Activated CD4-positive, alpha-beta memory T cell treated with anti-CD3 and anti-CD28 coated beads for 36 hours (primary cell): ENCODE measurements at regions not wholly inside any gene's neighbourhood (a gene's known extent, or its start where the extent isn't known, plus 50 kb on each side); places are given as distances from the start of the nearest gene placed in this dataset.
A peak's percentile ranks its signal among the peaks of the same experiment; 100 is the strongest.

Experiments
- CTCF ChIA-PET: fragments of 350-600 bp; sonication (Branson Sonifier 250); formaldehyde crosslinking; loops from one replicate; lab custom pipeline; 2021; ENCODE audit warnings: antibody characterized with exemption, inconsistent platforms; lab: Charles Lee
- POLR2A ChIA-PET: fragments of 350-600 bp; sonication (Branson Sonifier 250); formaldehyde crosslinking; loops from one replicate; lab custom pipeline; 2021; ENCODE audit warnings: antibody characterized with exemption; lab: Charles Lee
- DNase-seq: peaks from one replicate; pipeline ENCODE4 v3.0.0-alpha.2; 2020
- H3K27ac Mint-ChIP-seq: one replicate; pipeline ENCODE4 v1.8.0; 2021; ENCODE audit warnings: mixed read lengths
- H3K27me3 Mint-ChIP-seq: one replicate; pipeline ENCODE4 v1.8.0; 2021; ENCODE audit warnings: mixed read lengths
- H3K36me3 Mint-ChIP-seq: one replicate; pipeline ENCODE4 v1.8.0; 2021; ENCODE audit warnings: mixed read lengths
- H3K4me1 Mint-ChIP-seq: one replicate; pipeline ENCODE4 v1.8.0; 2021; ENCODE audit warnings: low read depth, mixed read lengths
- H3K4me3 Mint-ChIP-seq: one replicate; pipeline ENCODE4 v1.8.0; 2021; ENCODE audit warnings: mild to moderate bottlenecking, mixed read lengths
- H3K9me3 Mint-ChIP-seq: one replicate; pipeline ENCODE4 v1.8.0; 2021; ENCODE audit warnings: mixed read lengths
- intact Hi-C: fragments of 100-400 bp; cut with micrococcal nuclease; formaldehyde crosslinking; loops from one replicate; pipeline ENCODE4 v1.15.1; 2023

DNA sequence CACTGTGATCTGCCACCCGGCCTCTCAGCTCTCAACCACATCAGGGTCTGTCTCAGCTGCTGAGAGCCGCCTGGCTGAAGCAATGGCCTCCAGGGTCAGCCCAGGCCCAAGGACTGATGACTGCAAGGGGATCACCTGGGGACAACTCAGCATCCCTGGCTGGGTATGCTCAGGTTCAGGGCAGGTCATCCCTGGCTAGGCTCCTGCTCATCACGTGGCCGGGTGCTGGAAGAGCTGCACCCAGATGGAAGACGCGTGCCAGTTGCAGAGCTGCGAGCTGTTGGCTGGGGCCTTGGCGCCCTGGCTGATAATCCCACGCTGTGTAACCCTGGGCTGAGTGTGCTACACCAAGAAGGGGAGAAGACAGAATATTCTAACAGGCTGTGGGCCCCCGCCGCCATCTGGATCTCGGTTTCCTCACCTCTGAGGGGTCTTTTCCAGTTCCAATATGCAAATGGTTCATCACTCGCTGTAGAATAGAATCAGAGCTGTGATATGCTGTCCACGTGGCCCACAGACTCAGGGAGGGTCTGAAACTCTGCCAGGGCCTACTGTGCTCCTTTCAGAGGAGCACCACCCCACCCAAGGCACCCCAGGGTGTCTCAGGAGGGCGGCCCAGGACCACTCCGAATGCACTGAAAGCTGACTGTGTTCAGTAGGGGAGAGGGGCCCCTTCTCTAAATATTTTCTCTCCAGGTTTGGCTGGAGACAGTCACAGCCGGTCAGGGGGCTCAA is 338.8 kb downstream of the BCOR start:
- CTCF ChIA-PET = no interaction called here
- intact Hi-C loops = no loop called here
- no peak overlapping the region for H3K4me3 Mint-ChIP-seq

DNA sequence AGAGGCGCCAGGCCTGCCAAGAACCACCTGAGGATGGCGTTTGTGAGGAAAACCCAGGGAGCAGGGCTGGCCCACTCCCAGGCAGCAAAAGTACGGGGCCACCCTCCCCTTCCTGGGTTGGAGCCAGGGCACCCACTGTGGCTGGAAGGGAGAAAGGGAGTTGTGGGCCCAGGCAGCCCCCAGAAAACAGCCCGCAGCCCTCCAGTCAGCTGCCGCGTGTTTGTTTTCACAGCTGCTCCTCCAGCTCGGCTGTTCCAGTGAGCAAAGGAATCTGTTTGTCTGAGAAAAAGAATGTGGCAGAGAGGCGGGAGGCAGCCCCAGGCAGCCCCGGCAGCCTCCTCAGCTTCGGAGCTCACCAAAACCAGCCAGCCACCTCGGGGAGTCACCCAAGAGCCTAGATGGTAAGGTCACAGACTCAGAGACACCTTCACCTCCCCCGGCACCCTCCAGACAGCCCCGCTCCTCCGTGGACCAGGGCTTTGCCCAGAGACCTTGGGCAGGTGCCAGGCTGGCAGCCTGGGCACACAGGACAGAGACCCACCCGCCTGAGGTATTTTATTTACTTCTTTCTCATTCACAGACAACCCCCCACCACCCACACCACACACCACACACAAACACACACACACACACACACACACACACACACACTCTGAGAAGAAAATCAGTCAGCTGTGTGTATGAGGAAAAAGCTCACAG is 338.1 kb downstream of the BCOR start:
- H3K9me3 Mint-ChIP-seq = no peaks in the 10 kb centered on the region
- H3K27me3 Mint-ChIP-seq = no peaks in the 10 kb centered on the region
- H3K4me1 Mint-ChIP-seq = peaks cover 12% of the 10 kb centered on the region
- no peak overlapping the region for H3K27ac Mint-ChIP-seq
- no peaks in the 10 kb centered on the region for H3K36me3 Mint-ChIP-seq
- intact Hi-C loops = no loop called here
- POLR2A ChIA-PET = no interaction called here
- DNase-seq = no peak
- H3K4me3 Mint-ChIP-seq = no peak overlapping the region
- CTCF ChIA-PET = no interaction called here

More for the DNA sequence above, 338.8 kb downstream of the BCOR start:
- no peaks in the 10 kb centered on the region for H3K27me3 Mint-ChIP-seq
- POLR2A ChIA-PET = no interaction called here
- no peak overlapping the region for H3K27ac Mint-ChIP-seq
- H3K36me3 Mint-ChIP-seq = no peaks in the 10 kb centered on the region
- peaks cover 12% of the 10 kb centered on the region for H3K4me1 Mint-ChIP-seq
- no peaks in the 10 kb centered on the region for H3K9me3 Mint-ChIP-seq
- DNase-seq = no peak

DNA sequence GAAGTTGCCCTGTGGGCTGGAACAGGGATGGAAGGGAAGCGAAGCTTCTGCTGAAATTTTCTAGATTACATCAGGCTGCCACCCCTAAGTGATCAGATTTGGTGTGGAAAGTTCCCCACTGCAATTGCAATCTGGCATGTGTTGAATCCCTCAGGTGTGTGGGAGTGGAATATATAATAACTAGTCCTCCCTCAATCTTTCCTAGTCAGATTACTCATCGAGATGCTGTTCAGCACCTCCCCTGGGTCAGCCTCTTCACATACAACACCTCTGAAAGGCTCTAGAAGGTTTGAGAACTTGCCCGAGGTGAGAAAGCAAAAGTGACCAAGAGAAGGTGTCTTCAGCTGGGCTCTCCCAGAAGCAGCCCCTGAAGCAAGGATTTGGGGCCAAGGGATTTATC is 336.8 kb downstream of the BCOR start:
- H3K9me3 Mint-ChIP-seq = no peaks in the 10 kb centered on the region
- H3K36me3 Mint-ChIP-seq = no peaks in the 10 kb centered on the region
- no peak overlapping the region for H3K4me3 Mint-ChIP-seq
- H3K27ac Mint-ChIP-seq = peak overlapping the region; percentile 65
- DNase-seq = peak; percentile 22
- ChIA-PET CTCF (no interaction called here), POLR2A (no interaction called here)
- no peaks in the 10 kb centered on the region for H3K27me3 Mint-ChIP-seq
- peaks cover 17% of the 10 kb centered on the region for H3K4me1 Mint-ChIP-seq
- intact Hi-C loops = no loop called here

DNA sequence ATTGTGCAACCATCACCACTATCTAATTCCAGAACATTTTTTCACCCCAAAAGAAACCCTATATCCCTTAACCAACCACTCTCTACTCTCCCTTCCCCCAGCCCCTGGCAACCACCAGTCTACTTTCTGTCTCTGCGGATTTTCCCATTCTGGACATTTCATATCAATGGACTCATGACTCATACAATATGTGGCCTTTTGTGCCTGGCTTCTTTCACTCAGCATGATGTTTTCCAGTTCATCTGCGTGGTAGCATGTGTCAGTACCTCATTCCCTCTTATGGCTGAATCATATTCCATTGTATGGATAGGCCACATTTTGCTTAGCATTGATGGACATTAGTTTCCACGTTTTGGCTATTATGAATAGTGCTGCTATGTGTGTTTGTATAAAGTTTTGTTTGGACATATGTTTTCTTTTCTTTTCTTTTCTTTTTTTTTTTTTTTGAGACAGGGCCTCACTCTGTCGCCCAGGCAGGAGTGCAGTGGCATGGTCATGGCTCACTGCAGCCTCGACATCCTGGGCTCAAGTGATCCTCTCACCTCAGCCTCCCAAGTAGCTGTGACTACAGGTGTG is 335.4 kb downstream of the BCOR start:
- Mint-ChIP-seq H3K9me3 (no peaks in the 10 kb centered on the region), H3K27ac (no peak overlapping the region), H3K4me1 (peaks cover 24% of the 10 kb centered on the region), H3K27me3 (no peaks in the 10 kb centered on the region), H3K36me3 (no peaks in the 10 kb centered on the region), H3K4me3 (no peak overlapping the region)
- intact Hi-C loops = no loop called here
- ChIA-PET CTCF (no interaction called here), POLR2A (no interaction called here)
- no peak for DNase-seq

DNA sequence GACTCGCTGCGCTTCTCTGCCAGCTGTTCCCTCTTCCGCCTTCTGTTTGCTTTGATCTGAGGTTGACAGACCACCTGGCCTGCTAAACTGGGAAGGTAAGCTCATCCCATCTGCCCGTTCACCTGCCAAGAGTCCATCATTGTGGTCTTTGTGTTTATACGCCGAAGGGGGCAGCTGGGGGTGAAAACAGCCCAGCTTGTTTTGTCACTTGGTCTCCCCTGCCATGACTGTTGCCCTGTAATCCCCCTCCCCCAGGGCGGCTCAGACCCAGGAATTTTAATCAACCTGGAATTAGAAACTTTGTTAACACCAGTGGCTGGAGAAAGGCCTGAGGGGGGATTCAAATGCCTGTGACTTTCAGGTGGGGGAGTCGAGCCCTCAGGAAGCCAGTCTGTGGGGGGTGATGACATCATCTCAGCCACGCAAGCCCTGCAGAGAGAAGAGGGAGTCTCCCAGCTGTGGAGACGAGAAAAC is 333.3 kb downstream of the BCOR start:
- no peak overlapping the region for H3K27ac Mint-ChIP-seq

DNA sequence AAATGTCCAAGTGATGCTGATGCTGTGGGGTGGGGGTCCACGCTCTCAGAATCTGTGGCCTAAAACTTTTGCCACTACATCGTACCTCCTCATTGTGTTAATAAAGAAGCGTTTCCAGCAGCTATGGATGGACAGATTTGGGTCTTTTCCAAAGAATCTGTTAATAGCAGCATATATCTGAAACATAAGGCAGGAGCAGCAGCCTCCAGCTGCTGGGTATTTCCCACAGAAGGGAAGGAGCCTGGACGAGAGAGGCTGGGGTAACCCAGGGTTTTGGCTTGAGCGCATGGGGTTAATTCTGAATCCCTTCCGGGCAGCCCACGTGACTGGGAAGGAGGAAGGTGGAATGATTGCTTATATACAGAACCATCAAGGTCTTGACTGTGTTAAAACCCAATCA is 332.4 kb downstream of the BCOR start:
- H3K27ac Mint-ChIP-seq = peak overlapping the region; percentile 77
- no peaks in the 10 kb centered on the region for H3K9me3 Mint-ChIP-seq
- CTCF ChIA-PET = no interaction called here
- no peaks in the 10 kb centered on the region for H3K27me3 Mint-ChIP-seq
- POLR2A ChIA-PET = no interaction called here
- intact Hi-C loops = no loop called here
- peaks cover 26% of the 10 kb centered on the region for H3K4me1 Mint-ChIP-seq
- H3K36me3 Mint-ChIP-seq = no peaks in the 10 kb centered on the region
- H3K4me3 Mint-ChIP-seq = peak overlapping the region; percentile 46
- no peak for DNase-seq

More for the DNA sequence above, 333.3 kb downstream of the BCOR start:
- peaks cover 24% of the 10 kb centered on the region for H3K4me1 Mint-ChIP-seq
- ChIA-PET POLR2A (no interaction called here), CTCF (interaction anchor here (0.5 kb wide), 1 partner anchor 10 kb away, joined by 3 read pairs; no protein-coding TSS in a partner anchor)
- no peaks in the 10 kb centered on the region for H3K9me3 Mint-ChIP-seq
- intact Hi-C loops = no loop called here
- no peak for DNase-seq
- no peaks in the 10 kb centered on the region for H3K27me3 Mint-ChIP-seq
- H3K4me3 Mint-ChIP-seq = no peak overlapping the region
- H3K36me3 Mint-ChIP-seq = no peaks in the 10 kb centered on the region

DNA sequence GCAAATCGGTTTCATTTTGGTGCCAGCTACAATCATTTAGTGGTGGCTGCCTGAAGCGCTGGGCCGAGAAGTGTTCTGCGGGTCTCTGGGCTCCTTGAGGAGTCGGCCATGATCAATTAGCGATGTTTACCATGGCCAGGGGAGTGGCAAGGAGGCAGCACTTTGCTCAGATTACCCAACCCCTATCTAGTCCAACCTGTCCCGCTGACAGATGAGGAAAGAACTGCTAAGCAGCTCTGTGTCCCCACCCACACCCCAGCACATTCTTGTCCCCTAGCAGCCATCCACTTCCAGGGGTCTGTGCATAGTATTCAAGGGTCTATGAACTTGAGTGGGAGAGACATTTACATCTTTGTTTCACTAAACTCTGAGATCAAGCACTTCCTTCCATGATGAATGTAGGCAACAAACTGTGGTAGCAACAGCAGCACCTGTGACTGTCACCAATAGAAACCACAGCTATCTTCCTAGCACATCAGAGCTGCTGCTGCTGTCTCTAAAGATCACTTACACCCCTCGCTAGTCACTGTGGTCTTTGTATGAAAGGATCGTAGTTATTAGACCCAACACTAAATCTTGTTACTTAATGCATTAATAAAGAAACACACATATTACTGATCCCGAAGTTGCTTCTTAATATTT is 331.6 kb downstream of the BCOR start:
- Mint-ChIP-seq H3K36me3 (no peaks in the 10 kb centered on the region), H3K4me1 (peaks cover 30% of the 10 kb centered on the region), H3K4me3 (peak overlapping the region; percentile 46), H3K9me3 (no peaks in the 10 kb centered on the region), H3K27ac (peak overlapping the region; percentile 77), H3K27me3 (no peaks in the 10 kb centered on the region)
- CTCF ChIA-PET = no interaction called here
- DNase-seq = peak; percentile 39
- intact Hi-C loops = loop anchor here (1.0 kb wide), 1 partner anchor 8 kb away; no protein-coding TSS in a partner anchor
- POLR2A ChIA-PET = no interaction called here

DNA sequence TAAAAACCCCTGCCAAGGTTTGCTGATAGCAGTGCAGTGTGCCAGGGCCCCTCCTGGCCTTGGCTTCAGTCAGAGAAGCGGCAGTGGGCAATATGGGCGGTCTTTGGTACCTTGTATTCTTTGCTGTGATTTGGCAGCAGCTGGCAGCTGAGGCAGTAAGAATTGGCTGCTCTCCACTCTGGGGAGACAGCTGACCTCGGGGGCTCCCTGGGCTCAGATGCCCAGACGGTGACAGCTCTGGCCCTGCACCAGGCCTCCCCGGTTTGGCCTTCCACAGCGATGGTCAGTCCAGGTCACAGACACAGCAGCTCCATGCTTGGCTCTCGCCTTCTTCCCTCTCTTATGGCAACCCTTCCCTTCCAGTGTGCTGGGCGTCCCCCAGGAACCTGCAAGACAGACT is 330.9 kb downstream of the BCOR start:
- Mint-ChIP-seq H3K4me1 (peaks cover 31% of the 10 kb centered on the region), H3K4me3 (no peak overlapping the region), H3K36me3 (no peaks in the 10 kb centered on the region), H3K9me3 (no peaks in the 10 kb centered on the region), H3K27ac (no peak overlapping the region), H3K27me3 (no peaks in the 10 kb centered on the region)
- no peak for DNase-seq
- ChIA-PET CTCF (no interaction called here), POLR2A (no interaction called here)
- intact Hi-C loops = loop anchor here (1.0 kb wide), 1 partner anchor 7 kb away; no protein-coding TSS in a partner anchor

DNA sequence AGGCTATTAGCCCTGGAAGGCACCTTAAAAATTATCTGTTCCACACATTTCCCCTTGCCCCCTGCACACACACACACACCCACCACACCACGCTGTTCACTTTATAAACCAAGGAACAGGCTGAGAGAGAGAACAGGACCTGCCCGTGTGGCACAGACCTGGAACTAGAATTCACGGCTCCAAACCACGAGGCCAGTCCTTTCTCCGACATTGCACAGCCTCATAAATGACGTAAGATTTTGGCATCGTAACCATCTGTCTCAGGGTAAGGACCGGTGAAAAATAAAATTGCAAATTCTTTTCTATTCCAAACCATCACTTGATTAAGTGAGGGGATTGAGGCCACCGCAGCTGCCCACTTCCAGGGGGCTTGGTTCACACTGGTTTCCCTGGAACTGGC is 330.3 kb downstream of the BCOR start:
- Mint-ChIP-seq H3K36me3 (no peaks in the 10 kb centered on the region), H3K27me3 (no peaks in the 10 kb centered on the region), H3K27ac (no peak overlapping the region), H3K4me3 (no peak overlapping the region), H3K9me3 (no peaks in the 10 kb centered on the region), H3K4me1 (peaks cover 34% of the 10 kb centered on the region)
- no peak for DNase-seq
- intact Hi-C loops = no loop called here
- ChIA-PET CTCF (no interaction called here), POLR2A (no interaction called here)

DNA sequence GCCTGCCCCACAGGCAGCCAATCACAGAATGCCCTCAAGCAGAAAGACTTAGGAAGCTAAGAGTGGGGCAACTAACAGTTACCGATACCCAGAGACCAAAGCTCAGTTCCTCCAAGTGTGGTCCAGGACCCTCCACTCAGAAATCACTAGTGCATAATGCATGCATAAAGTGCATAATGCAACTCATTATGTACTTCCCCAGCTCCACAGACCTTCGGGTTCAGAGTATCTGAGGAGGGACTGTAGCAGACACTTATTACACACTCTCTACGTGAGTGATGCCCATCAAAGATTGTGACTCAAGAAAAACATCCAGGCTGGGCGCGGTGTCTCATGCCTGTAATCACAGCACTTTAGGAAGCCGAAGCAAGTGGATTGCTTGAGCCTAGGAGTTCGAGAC is 328.0 kb downstream of the BCOR start:
- ChIA-PET POLR2A (interaction anchor here (1.2 kb wide), 1 partner anchor 37 kb away, joined by 3 read pairs; no protein-coding TSS in a partner anchor), CTCF (no interaction called here)
- no peaks in the 10 kb centered on the region for H3K9me3 Mint-ChIP-seq

DNA sequence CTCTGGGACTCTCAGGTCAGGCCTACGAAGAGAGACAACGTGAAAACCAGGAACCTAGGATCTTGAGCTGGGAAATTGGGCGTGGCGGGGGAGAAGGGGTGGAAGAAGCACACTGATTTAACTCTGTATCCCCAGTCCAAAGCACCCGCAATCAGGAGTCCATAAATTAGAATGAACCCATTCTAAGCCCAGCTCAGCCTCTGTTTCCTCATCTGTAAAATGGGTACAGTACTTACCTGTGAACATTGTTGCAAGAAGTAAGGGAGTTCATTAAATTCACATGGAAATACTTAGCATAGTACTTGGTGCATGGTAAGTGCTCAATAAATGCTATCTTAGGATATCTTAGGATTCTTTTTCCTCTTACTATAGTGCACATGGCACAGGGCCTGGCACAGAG is 326.7 kb downstream of the BCOR start:
- Mint-ChIP-seq H3K27me3 (no peaks in the 10 kb centered on the region), H3K4me1 (peaks cover 49% of the 10 kb centered on the region), H3K9me3 (no peaks in the 10 kb centered on the region), H3K36me3 (no peaks in the 10 kb centered on the region), H3K27ac (no peak overlapping the region), H3K4me3 (no peak overlapping the region)
- no peak for DNase-seq
- CTCF ChIA-PET = no interaction called here
- intact Hi-C loops = loop anchor here (5.0 kb wide), 3 partner anchors 39 to 969 kb away; partner anchors contain the start of genes BCOR and MID1IP1
- POLR2A ChIA-PET = no interaction called here

More for the DNA sequence above, 328.0 kb downstream of the BCOR start:
- Mint-ChIP-seq H3K27ac (no peak overlapping the region), H3K4me1 (peaks cover 51% of the 10 kb centered on the region), H3K36me3 (no peaks in the 10 kb centered on the region), H3K27me3 (no peaks in the 10 kb centered on the region), H3K4me3 (no peak overlapping the region)
- DNase-seq = no peak
- intact Hi-C loops = loop anchor here (5.0 kb wide), 3 partner anchors 37 to 967 kb away; partner anchors contain the start of genes BCOR and MID1IP1
